HG02840 (cell line): ENCODE measurements at regions not wholly inside any gene's neighbourhood (a gene's known extent, or its start where the extent isn't known, plus 50 kb on each side); places are given as distances from the start of the nearest gene placed in this dataset.

Source experiments
- ATAC-seq: cut with Tn5 transposase; IDR thresholded peaks from one replicate; pipeline ENCODE4 v1.9.1; 2021; ENCODE audit warnings: mild to moderate bottlenecking, moderate library complexity, moderate number of reproducible peaks; ENCODE audit not compliant: unreplicated experiment, low FRiP score

- ATAC-seq: no peak
These were observed 558.8 kb downstream of the MID1IP1 start for GRCh38 chrX:39360101-39360500.

- ATAC-seq: no peak
These were observed 560.5 kb downstream of the MID1IP1 start for GRCh38 chrX:39361736-39362135.

GRCh38 chrX:39367416-39367815, 566.2 kb downstream of the MID1IP1 start:
- ATAC-seq: no peak

- ATAC-seq: no peak
These were observed 570.9 kb downstream of the MID1IP1 start for GRCh38 chrX:39372115-39372514.

- no peak for ATAC-seq
These were observed 575.9 kb downstream of the MID1IP1 start for GRCh38 chrX:39377157-39377556.

GRCh38 chrX:39377773-39378172, 576.5 kb downstream of the MID1IP1 start:
- ATAC-seq: no peak

- no peak for ATAC-seq
These were observed 580.2 kb downstream of the MID1IP1 start for GRCh38 chrX:39381422-39381821.

GRCh38 chrX:39384996-39385395, 583.7 kb downstream of the MID1IP1 start:
- ATAC-seq: no peak

GRCh38 chrX:39388730-39389129, 587.5 kb downstream of the MID1IP1 start:
- ATAC-seq: no peak

- ATAC-seq: no peak
These were observed 595.2 kb downstream of the MID1IP1 start for GRCh38 chrX:39396358-39396995.

GRCh38 chrX:39397561-39398199, 596.4 kb downstream of the MID1IP1 start:
- ATAC-seq: no peak

- no peak for ATAC-seq
These were observed 597.1 kb downstream of the MID1IP1 start for GRCh38 chrX:39398215-39398962.

- no peak for ATAC-seq
These were observed 597.7 kb downstream of the MID1IP1 start for GRCh38 chrX:39398963-39399261.

GRCh38 chrX:39399387-39399786, 598.1 kb downstream of the MID1IP1 start:
- no peak for ATAC-seq

- no peak for ATAC-seq
These were observed 600.3 kb downstream of the MID1IP1 start for GRCh38 chrX:39401483-39402110.

- ATAC-seq: no peak
These were observed 600.9 kb downstream of the MID1IP1 start for GRCh38 chrX:39402158-39402557.

GRCh38 chrX:39406799-39407198, 605.5 kb downstream of the MID1IP1 start:
- ATAC-seq: no peak

GRCh38 chrX:39409246-39409917, 608.1 kb downstream of the MID1IP1 start:
- ATAC-seq: no peak

- ATAC-seq: no peak
These were observed 613.1 kb downstream of the MID1IP1 start for GRCh38 chrX:39414290-39414854.

- no peak for ATAC-seq
These were observed 615.4 kb downstream of the MID1IP1 start for GRCh38 chrX:39416547-39417260.
